Neuronal stem cell (in vitro differentiated cells): ENCODE measurements at regions not wholly inside any gene's neighbourhood (a gene's known extent, or its start where the extent isn't known, plus 50 kb on each side); places are given as distances from the start of the nearest gene placed in this dataset.
A peak's percentile ranks its signal among the peaks of the same experiment; 100 is the strongest.

Source experiments
- DNase-seq: peaks from one replicate; pipeline ENCODE4 v3.0.0-alpha.2; 2013; ENCODE audit warnings: low spot score
- H2AFZ ChIP-seq: one replicate; pipeline ENCODE4 v1.6.1; 2013; ENCODE audit warnings: mild to moderate bottlenecking, low read length, inconsistent platforms
- H2AK5ac ChIP-seq: 2 replicates; pipeline ENCODE4 v1.6.1; 2013; ENCODE audit warnings: low read depth, mild to moderate bottlenecking, inconsistent platforms, low read length, moderate library complexity, mixed read lengths
- H2BK120ac ChIP-seq: 2 replicates; pipeline ENCODE4 v1.6.1; 2013; ENCODE audit warnings: low read depth, mild to moderate bottlenecking, inconsistent platforms, low read length, moderate library complexity, mixed read lengths
- H2BK12ac ChIP-seq: one replicate; pipeline ENCODE4 v1.6.1; 2013; ENCODE audit warnings: low read length, inconsistent platforms
- H2BK15ac ChIP-seq: 2 replicates; pipeline ENCODE4 v1.6.1; 2013; ENCODE audit warnings: mild to moderate bottlenecking, low read length, inconsistent platforms, mixed read lengths
- H2BK5ac ChIP-seq: one replicate; pipeline ENCODE4 v1.6.1; 2013; ENCODE audit warnings: inconsistent platforms, mild to moderate bottlenecking, low read length, moderate library complexity
- H3K14ac ChIP-seq: one replicate; pipeline ENCODE4 v1.6.1; 2013; ENCODE audit warnings: low read length, inconsistent platforms
- H3K18ac ChIP-seq: 2 replicates; pipeline ENCODE4 v1.6.1; 2013; ENCODE audit warnings: low read length, inconsistent platforms
- H3K23ac ChIP-seq: 2 replicates; pipeline ENCODE4 v1.6.1; 2013; ENCODE audit warnings: low read depth, mild to moderate bottlenecking, mixed read lengths, low read length, inconsistent platforms; ENCODE audit not compliant: poor library complexity
- H3K27ac ChIP-seq: replicated peaks from 3 replicates; pipeline ENCODE4 v1.5.1; 2013; ENCODE audit warnings: low read length, inconsistent platforms
- H3K27me3 ChIP-seq, 3 experiments: 2 replicates each; pipeline ENCODE4 v1.6.1; 2013; ENCODE audit warnings: low read length in 3 of 3, mild to moderate bottlenecking in 2 of 3, inconsistent platforms in 1 of 3, low read depth in 1 of 3, mixed read lengths in 1 of 3, moderate library complexity in 1 of 3; ENCODE audit not compliant: control insufficient read depth in 3 of 3, insufficient read depth in 3 of 3
- H3K36me3 ChIP-seq, 2 donors: replicated peaks in 1 of 2; 2 replicates each; pipeline ENCODE4 v1.6.1; 2013; ENCODE audit warnings: low read length in 2 of 2; ENCODE audit not compliant: control insufficient read depth in 2 of 2, insufficient read depth in 2 of 2
- H3K4ac ChIP-seq: 2 replicates; pipeline ENCODE4 v1.6.1; 2013; ENCODE audit warnings: inconsistent platforms, mild to moderate bottlenecking, low read length, moderate library complexity
- H3K4me1 ChIP-seq, 2 donors: 1 replicate in 1 of 2; 2 replicates in 1 of 2; pipeline ENCODE4 v1.6.1; 2013; ENCODE audit warnings: low read length in 2 of 2, low read depth in 1 of 2; ENCODE audit not compliant: control insufficient read depth in 2 of 2, insufficient read depth in 1 of 2
- H3K4me2 ChIP-seq: one replicate; pipeline ENCODE4 v1.6.1; 2013; ENCODE audit warnings: mild to moderate bottlenecking, low read length, inconsistent platforms; ENCODE audit not compliant: insufficient read depth, poor library complexity, severe bottlenecking
- H3K4me3 ChIP-seq, 2 donors: 2 replicates each; pipeline ENCODE4 v1.5.1; 2013; ENCODE audit warnings: low read length in 2 of 2, mild to moderate bottlenecking in 2 of 2, inconsistent platforms in 1 of 2, moderate library complexity in 1 of 2
- H3K79me1 ChIP-seq: one replicate; pipeline ENCODE4 v1.6.1; 2013; ENCODE audit warnings: low read depth, mild to moderate bottlenecking, inconsistent platforms, low read length, moderate library complexity
- H3K9ac ChIP-seq: one replicate; pipeline ENCODE4 v1.6.1; 2013; ENCODE audit warnings: mild to moderate bottlenecking, low read depth, low read length, inconsistent platforms; ENCODE audit not compliant: poor library complexity
- H3K9me3 ChIP-seq, 2 donors: replicated peaks in 1 of 2; 2 replicates each; pipeline versions ENCODE3 to v1.6.1; 2013; ENCODE audit warnings: low read length in 2 of 2, mild to moderate bottlenecking in 2 of 2, inconsistent platforms in 1 of 2, low read depth in 1 of 2, mixed read lengths in 1 of 2, moderate library complexity in 1 of 2; ENCODE audit not compliant: control insufficient read depth in 2 of 2, insufficient read depth in 1 of 2
- H4K8ac ChIP-seq: one replicate; pipeline ENCODE4 v1.6.1; 2013; ENCODE audit warnings: low read depth, mild to moderate bottlenecking, inconsistent platforms, low read length, moderate library complexity
- H4K91ac ChIP-seq: one replicate; pipeline ENCODE4 v1.6.1; 2013; ENCODE audit warnings: low read length, low read depth, mild to moderate bottlenecking, inconsistent platforms; ENCODE audit not compliant: poor library complexity
- WGBS, 2 donors: extraction: QIAGEN DNeasy Blood & Tissue Kit; methylation state at CpG; one replicate each; pipeline ENCODE4 v1.1.7; 2013; ENCODE audit warnings: missing lambda C conversion rate in 2 of 2, mixed read lengths in 1 of 2; ENCODE audit not compliant: insufficient read length in 2 of 2, insufficient replicate concordance in 1 of 2; ENCODE audit errors: extremely low coverage in 2 of 2; 5-methylcytosine and 5-hydroxymethylcytosine counted together

- peak overlapping the region; percentile 86 for H2AFZ ChIP-seq
- no peaks in the 10 kb centered on the region for H3K79me1 ChIP-seq
- no peak overlapping the region for H3K14ac ChIP-seq
- H3K9ac ChIP-seq = no peak overlapping the region
- H2BK5ac ChIP-seq = peak overlapping the region; percentile 60
- H3K4me1 ChIP-seq = peaks cover 0 to 3% of the 10 kb centered on the region in 2 donors
- H3K27ac ChIP-seq = no peak overlapping the region
- H2AK5ac ChIP-seq = no peak overlapping the region
- no peak overlapping the region for H2BK120ac ChIP-seq
- peak overlapping the region; percentile 40 for H3K4me2 ChIP-seq
- peak overlapping the region in 1 of 2 donors; percentile 47 for H3K4me3 ChIP-seq
- WGBS, 2 donors = no CpG with 5 or more reads among the region's 29 CpGs
- H2BK15ac ChIP-seq = no peak overlapping the region
- H2BK12ac ChIP-seq = peak overlapping the region; percentile 41
- no peak for DNase-seq
- no peaks in the 10 kb centered on the region for H3K36me3 ChIP-seq
- no peaks in the 10 kb centered on the region for H3K9me3 ChIP-seq
- peak overlapping the region; percentile 76 for H3K18ac ChIP-seq
- peaks cover 0 to 7% (median 0%) of the 10 kb centered on the region in 3 experiments for H3K27me3 ChIP-seq
- H4K8ac ChIP-seq = no peak overlapping the region
- H3K23ac ChIP-seq = no peak overlapping the region
- no peak overlapping the region for H3K4ac ChIP-seq
- no peak overlapping the region for H4K91ac ChIP-seq
Observed at GRCh38 chrX:40267334-40268187, 169.8 kb upstream of the BCOR start.

GRCh38 chrX:40266490-40267333, 169.0 kb upstream of the BCOR start:
- Histone ChIP-seq H3K4me2 (peak overlapping the region; percentile 62), H3K4ac (no peak overlapping the region), H2BK120ac (no peak overlapping the region), H3K18ac (peak overlapping the region; percentile 76), H4K8ac (no peak overlapping the region), H3K79me1 (no peaks in the 10 kb centered on the region), H2AK5ac (no peak overlapping the region), H3K36me3 (no peaks in the 10 kb centered on the region), H2BK15ac (no peak overlapping the region), H3K27ac (no peak overlapping the region), H2BK5ac (peak overlapping the region; percentile 60), H3K4me3 (peak overlapping the region; percentile 47 to 68), H2AFZ (peak overlapping the region; percentile 86), H3K27me3 (peaks cover 0 to 7% (median 0%) of the 10 kb centered on the region in 3 experiments), H3K14ac (no peak overlapping the region), H4K91ac (no peak overlapping the region), H2BK12ac (no peak overlapping the region), H3K23ac (no peak overlapping the region), H3K9me3 (no peaks in the 10 kb centered on the region), H3K9ac (no peak overlapping the region), H3K4me1 (peaks cover 0 to 3% of the 10 kb centered on the region in 2 donors)
- peak; percentile 44 for DNase-seq
- WGBS, 2 donors = no CpG with 5 or more reads among the region's 42 CpGs

GRCh38 chrX:40265936-40266335, 168.2 kb upstream of the BCOR start:
- no peak overlapping the region for H4K91ac ChIP-seq
- no peak overlapping the region for H2AFZ ChIP-seq
- peaks cover 0 to 3% of the 10 kb centered on the region in 2 donors for H3K4me1 ChIP-seq
- peaks cover 0 to 7% (median 0%) of the 10 kb centered on the region in 3 experiments for H3K27me3 ChIP-seq
- no peak overlapping the region for H2AK5ac ChIP-seq
- no peak overlapping the region for H3K27ac ChIP-seq
- H3K4ac ChIP-seq = no peak overlapping the region
- no peak overlapping the region for H4K8ac ChIP-seq
- WGBS, 2 donors = no CpG with 5 or more reads among the region's 7 CpGs
- H3K14ac ChIP-seq = no peak overlapping the region
- no peak overlapping the region for H3K23ac ChIP-seq
- H3K18ac ChIP-seq = no peak overlapping the region
- no peaks in the 10 kb centered on the region for H3K36me3 ChIP-seq
- no peaks in the 10 kb centered on the region for H3K79me1 ChIP-seq
- H2BK15ac ChIP-seq = no peak overlapping the region
- H2BK12ac ChIP-seq = no peak overlapping the region
- no peak overlapping the region for H3K9ac ChIP-seq
- H3K9me3 ChIP-seq = no peaks in the 10 kb centered on the region
- H2BK5ac ChIP-seq = no peak overlapping the region
- no peak overlapping the region for H3K4me3 ChIP-seq
- no peak overlapping the region for H3K4me2 ChIP-seq
- no peak overlapping the region for H2BK120ac ChIP-seq
- no peak for DNase-seq
